OCI-LY1 (cell line): ENCODE measurements at regions not wholly inside any gene's neighbourhood (a gene's known extent, or its start where the extent isn't known, plus 50 kb on each side); places are given as distances from the start of the nearest gene placed in this dataset.

Experiments
- H2AFZ ChIP-seq: fragments of 200-600 bp; sonication (generic), shearing (Covaris generic); 2 replicates; pipeline ENCODE4 v1.6.0; 2014; ENCODE audit warnings: antibody characterized with exemption, mild to moderate bottlenecking, low read length
- H3F3A ChIP-seq: fragments of 200-600 bp; sonication (generic), shearing (Covaris generic); 2 replicates; pipeline ENCODE4 v1.6.0; 2014; ENCODE audit warnings: mild to moderate bottlenecking, antibody characterized with exemption, low read length, moderate library complexity; ENCODE audit not compliant: insufficient read depth
- H3K27ac ChIP-seq: fragments of 200-600 bp; sonication (generic); 2 replicates; pipeline ENCODE4 v1.5.1; 2014; ENCODE audit warnings: low read length, mixed run types, mild to moderate bottlenecking, low read depth; ENCODE audit not compliant: poor library complexity, severe bottlenecking
- H3K27me3 ChIP-seq: fragments of 200-600 bp; sonication (generic); 2 replicates; pipeline ENCODE4 v1.6.0; 2014; ENCODE audit warnings: antibody characterized with exemption, mild to moderate bottlenecking, low read length, moderate library complexity; ENCODE audit not compliant: insufficient read depth
- H3K36me3 ChIP-seq: fragments of 200-600 bp; sonication (generic); 2 replicates; pipeline ENCODE4 v1.6.1; 2014; ENCODE audit warnings: mild to moderate bottlenecking, antibody characterized with exemption, low read length, moderate library complexity, mixed read lengths; ENCODE audit not compliant: insufficient read depth
- H3K4me1 ChIP-seq: fragments of 200-600 bp; sonication (generic); 2 replicates; pipeline ENCODE4 v1.5.1; 2014; ENCODE audit warnings: mild to moderate bottlenecking, low read length, moderate library complexity; ENCODE audit not compliant: insufficient read depth, severe bottlenecking
- H3K4me2 ChIP-seq: fragments of 200-600 bp; sonication (generic), shearing (Covaris generic); 2 replicates; pipeline ENCODE4 v1.6.1; 2014; ENCODE audit warnings: low read length
- H3K4me3 ChIP-seq: fragments of 200-600 bp; sonication (generic); 2 replicates; pipeline ENCODE4 v1.5.1; 2014; ENCODE audit warnings: low read length, low read depth, mild to moderate bottlenecking, mixed read lengths; ENCODE audit not compliant: poor library complexity, severe bottlenecking
- H3K79me2 ChIP-seq: fragments of 200-600 bp; shearing (Covaris generic); 2 replicates; pipeline ENCODE4 v1.6.1; 2016; ENCODE audit warnings: mixed run types, low read length, mixed read lengths; ENCODE audit not compliant: insufficient read depth
- H3K9ac ChIP-seq: fragments of 200-600 bp; sonication (generic), shearing (Covaris generic); 2 replicates; pipeline ENCODE4 v1.6.1; 2014; ENCODE audit warnings: mild to moderate bottlenecking, low read length, mixed read lengths
- H3K9me2 ChIP-seq: fragments of 200-600 bp; sonication (generic), shearing (Covaris generic); 2 replicates; pipeline ENCODE4 v1.6.1; 2014; ENCODE audit warnings: low read depth, mild to moderate bottlenecking, low read length, mixed read lengths
- H3K9me3 ChIP-seq: fragments of 200-600 bp; shearing (Covaris generic); 2 replicates; pipeline ENCODE4 v1.6.1; 2014; ENCODE audit warnings: low read length, mixed read lengths
- H4K20me1 ChIP-seq: fragments of 200-600 bp; sonication (generic), shearing (Covaris generic); 2 replicates; pipeline ENCODE4 v1.6.0; 2016; ENCODE audit warnings: mild to moderate bottlenecking, low read length; ENCODE audit not compliant: insufficient read depth
- EZH2 ChIP-seq: fragments of 200-600 bp; sonication (generic), shearing (Covaris generic); IDR thresholded peaks from 2 replicates; pipeline ENCODE4 v1.8.0; 2017; ENCODE audit warnings: borderline replicate concordance, mixed run types, mild to moderate bottlenecking, antibody characterized with exemption, low read length, moderate library complexity, mixed read lengths
- TF ChIP-seq, protein P1 (sequence below): fragments of 200-600 bp; sonication (generic), shearing (Covaris generic); IDR thresholded peaks from 2 replicates; pipeline ENCODE4 v1.5.1; 2017; ENCODE audit warnings: mild to moderate bottlenecking, antibody characterized with exemption, low read length, moderate library complexity, mixed read lengths

DNA sequence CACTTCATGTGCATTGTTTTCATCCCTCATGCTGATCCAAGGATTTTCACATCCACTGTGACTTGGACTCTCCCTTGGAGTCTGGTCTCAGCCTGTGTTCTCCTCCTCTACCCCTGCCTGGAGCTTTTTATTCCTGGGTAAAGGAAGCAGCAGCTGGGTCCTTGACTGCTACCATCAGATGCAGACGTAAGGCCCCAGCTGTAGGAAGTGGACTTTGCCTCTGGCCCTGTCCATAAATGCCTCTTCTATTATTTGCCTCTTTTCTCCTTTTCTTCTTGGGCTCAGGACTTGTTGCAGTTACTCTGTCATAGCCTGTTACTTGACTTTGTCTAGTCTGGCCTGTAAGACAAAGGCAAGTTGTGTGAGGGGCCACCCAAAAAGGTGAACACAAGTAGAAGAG, 303.8 kb downstream of the NXPE2 start:
- Histone ChIP-seq H3K79me2 (no peaks in the 10 kb centered on the region), H3K36me3 (no peaks in the 10 kb centered on the region), H3K27me3 (no peaks in the 10 kb centered on the region), H3K4me1 (no peaks in the 10 kb centered on the region), H3K4me2 (no peak overlapping the region), H3K4me3 (no peak overlapping the region), H3K9me2 (no peaks in the 10 kb centered on the region), H3K27ac (no peak overlapping the region), H3F3A (no peaks in the 10 kb centered on the region), H3K9me3 (no peaks in the 10 kb centered on the region), H2AFZ (no peak overlapping the region), H4K20me1 (no peaks in the 10 kb centered on the region), H3K9ac (no peak overlapping the region)
- TF ChIP-seq, protein P1, sequence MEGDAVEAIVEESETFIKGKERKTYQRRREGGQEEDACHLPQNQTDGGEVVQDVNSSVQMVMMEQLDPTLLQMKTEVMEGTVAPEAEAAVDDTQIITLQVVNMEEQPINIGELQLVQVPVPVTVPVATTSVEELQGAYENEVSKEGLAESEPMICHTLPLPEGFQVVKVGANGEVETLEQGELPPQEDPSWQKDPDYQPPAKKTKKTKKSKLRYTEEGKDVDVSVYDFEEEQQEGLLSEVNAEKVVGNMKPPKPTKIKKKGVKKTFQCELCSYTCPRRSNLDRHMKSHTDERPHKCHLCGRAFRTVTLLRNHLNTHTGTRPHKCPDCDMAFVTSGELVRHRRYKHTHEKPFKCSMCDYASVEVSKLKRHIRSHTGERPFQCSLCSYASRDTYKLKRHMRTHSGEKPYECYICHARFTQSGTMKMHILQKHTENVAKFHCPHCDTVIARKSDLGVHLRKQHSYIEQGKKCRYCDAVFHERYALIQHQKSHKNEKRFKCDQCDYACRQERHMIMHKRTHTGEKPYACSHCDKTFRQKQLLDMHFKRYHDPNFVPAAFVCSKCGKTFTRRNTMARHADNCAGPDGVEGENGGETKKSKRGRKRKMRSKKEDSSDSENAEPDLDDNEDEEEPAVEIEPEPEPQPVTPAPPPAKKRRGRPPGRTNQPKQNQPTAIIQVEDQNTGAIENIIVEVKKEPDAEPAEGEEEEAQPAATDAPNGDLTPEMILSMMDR: no peak
- TF ChIP-seq EZH2: no peak

GRCh38 chr11:114984611-114985163, 306.4 kb downstream of the NXPE2 start:
- Histone ChIP-seq H3F3A (no peaks in the 10 kb centered on the region), H3K9ac (no peak overlapping the region), H3K9me2 (no peaks in the 10 kb centered on the region), H4K20me1 (no peaks in the 10 kb centered on the region), H3K27ac (no peak overlapping the region), H3K79me2 (no peaks in the 10 kb centered on the region), H2AFZ (no peak overlapping the region), H3K4me3 (no peak overlapping the region), H3K4me1 (no peaks in the 10 kb centered on the region), H3K27me3 (no peaks in the 10 kb centered on the region), H3K36me3 (no peaks in the 10 kb centered on the region), H3K9me3 (no peaks in the 10 kb centered on the region), H3K4me2 (no peak overlapping the region)
- TF ChIP-seq, protein P1: no peak
- TF ChIP-seq EZH2: no peak

DNA sequence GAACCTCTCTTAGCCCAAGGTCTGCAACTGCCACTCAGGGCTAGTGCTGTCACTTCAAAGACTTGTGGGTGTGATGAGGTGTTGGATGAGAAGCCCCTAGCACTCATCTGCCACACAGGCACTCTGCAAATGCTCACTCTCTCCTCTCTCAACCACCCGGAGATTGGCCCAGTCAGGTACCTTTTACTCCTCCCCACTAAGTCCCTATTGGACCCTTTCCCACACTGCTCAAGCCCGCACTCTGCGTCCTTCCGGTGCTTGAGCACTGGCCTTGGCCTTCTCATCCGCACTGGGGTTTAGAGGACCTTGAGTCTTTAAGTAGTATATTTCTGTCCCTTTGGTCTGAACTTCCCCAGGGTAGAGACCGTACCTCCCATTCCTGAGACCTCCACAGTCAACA, 308.0 kb downstream of the NXPE2 start:
- Histone ChIP-seq H2AFZ (no peak overlapping the region), H3K79me2 (no peaks in the 10 kb centered on the region), H3K4me2 (no peak overlapping the region), H3K9ac (no peak overlapping the region), H3K27me3 (no peaks in the 10 kb centered on the region), H3K4me1 (no peaks in the 10 kb centered on the region), H3K4me3 (no peak overlapping the region), H3K9me3 (no peaks in the 10 kb centered on the region), H3K36me3 (no peaks in the 10 kb centered on the region), H3K9me2 (no peaks in the 10 kb centered on the region), H3F3A (no peaks in the 10 kb centered on the region), H4K20me1 (no peaks in the 10 kb centered on the region), H3K27ac (no peak overlapping the region)
- no peak for TF ChIP-seq EZH2
- TF ChIP-seq, protein P1: no peak
